Gastroesophageal sphincter (tissue), 4 donors: ENCODE measurements at regions not wholly inside any gene's neighbourhood (a gene's known extent, or its start where the extent isn't known, plus 50 kb on each side); places are given as distances from the start of the nearest gene placed in this dataset.

Source experiments
- ATAC-seq: fragments of 150-250 bp; one replicate; pipeline ENCODE4 v1.9.1; 2016; ENCODE audit warnings: mild to moderate bottlenecking, moderate library complexity
- H3K27ac ChIP-seq, 4 donors: fragments of 200-600 bp; sonication (generic) in 3 of 4; 1 replicate in 3 of 4; 2 replicates in 1 of 4; pipeline ENCODE4 v1.5.1; 2016 to 2019
- H3K27me3 ChIP-seq: fragments of 200-600 bp; sonication (generic); one replicate; pipeline ENCODE4 v1.5.1; 2019
- H3K36me3 ChIP-seq, 2 donors: fragments of 200-600 bp; sonication (generic); one replicate each; pipeline ENCODE4 v1.5.1; 2019; ENCODE audit warnings: control low read depth in 1 of 2
- H3K4me1 ChIP-seq, 3 donors: fragments of 200-600 bp; sonication (generic); 1 replicate in 2 of 3; 2 replicates in 1 of 3; pipeline ENCODE4 v1.5.1; 2016 to 2019; ENCODE audit warnings: control low read depth in 2 of 3
- H3K4me3 ChIP-seq, 2 donors: fragments of 200-600 bp; sonication (generic); one replicate each; pipeline ENCODE4 v1.5.1; 2019; ENCODE audit warnings: mild to moderate bottlenecking in 1 of 2, moderate library complexity in 1 of 2
- H3K9me3 ChIP-seq, 3 donors: fragments of 200-600 bp; sonication (generic); one replicate each; pipeline ENCODE4 v1.5.1; 2017 to 2019; ENCODE audit warnings: control low read depth in 2 of 3
- EP300 ChIP-seq: sonication (generic); formaldehyde crosslinking; IDR thresholded peaks from one replicate; pipeline ENCODE4 v1.6.1; 2017; ENCODE audit warnings: antibody characterized with exemption, mild to moderate bottlenecking
- POLR2A ChIP-seq, 2 donors: fragments of 450-650 bp; IDR thresholded peaks; one replicate each; pipeline ENCODE4 v1.6.1; 2017; ENCODE audit warnings: antibody characterized with exemption in 2 of 2, mild to moderate bottlenecking in 2 of 2, moderate library complexity in 1 of 2
- POLR2AphosphoS5 ChIP-seq: sonication (generic); formaldehyde crosslinking; IDR thresholded peaks from one replicate; pipeline ENCODE4 v1.6.1; 2017; ENCODE audit warnings: antibody characterized with exemption
- WGBS, 2 donors: methylation state at CpG; one replicate each; pipeline ENCODE4 v1.1.5; 2018; ENCODE audit warnings: low coverage in 1 of 2; 5-methylcytosine and 5-hydroxymethylcytosine counted together
- TF ChIP-seq, protein P1 (sequence below), 4 experiments: fragments of 200-600 bp in 2 of 4; fragments of 450-650 bp in 2 of 4; sonication (generic) in 1 of 4; IDR thresholded peaks; one replicate each; pipeline ENCODE4 v1.5.1; 2017 to 2019; ENCODE audit warnings: antibody characterized with exemption in 4 of 4, mild to moderate bottlenecking in 2 of 4, moderate library complexity in 2 of 4

DNA sequence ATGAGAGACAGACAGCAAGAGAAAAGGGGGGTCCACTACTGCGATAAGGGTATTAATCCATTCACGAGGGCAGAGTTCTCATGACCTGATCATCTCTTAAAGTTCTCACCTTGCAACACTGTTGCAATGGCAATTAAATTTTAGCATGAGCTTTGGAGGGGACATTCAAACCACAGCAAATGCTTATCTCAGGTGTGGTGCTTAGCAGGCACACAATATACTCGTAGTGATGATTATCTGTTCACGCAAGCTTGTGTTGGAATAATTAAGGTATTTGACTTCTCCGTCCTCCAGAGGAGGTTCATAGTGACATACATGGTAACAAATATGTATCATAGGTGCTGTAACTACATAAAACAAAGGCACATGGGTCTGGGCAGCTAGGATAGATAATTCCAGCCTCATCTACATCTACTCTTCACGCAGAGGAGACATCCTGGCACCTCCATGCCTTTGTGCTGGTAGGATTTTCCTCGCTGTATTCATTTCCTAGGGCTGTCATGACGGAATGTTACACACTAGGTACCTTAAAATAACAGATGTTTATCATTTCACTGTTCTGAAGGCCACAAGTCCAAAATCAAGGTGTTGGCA, 221.2 kb downstream of the RBM19 start:
- no peak for ATAC-seq
- TF ChIP-seq POLR2AphosphoS5: no peak
- TF ChIP-seq POLR2A (IDR thresholded peaks at IDR 0.05): no peak
- TF ChIP-seq EP300: no peak
- TF ChIP-seq, protein P1, sequence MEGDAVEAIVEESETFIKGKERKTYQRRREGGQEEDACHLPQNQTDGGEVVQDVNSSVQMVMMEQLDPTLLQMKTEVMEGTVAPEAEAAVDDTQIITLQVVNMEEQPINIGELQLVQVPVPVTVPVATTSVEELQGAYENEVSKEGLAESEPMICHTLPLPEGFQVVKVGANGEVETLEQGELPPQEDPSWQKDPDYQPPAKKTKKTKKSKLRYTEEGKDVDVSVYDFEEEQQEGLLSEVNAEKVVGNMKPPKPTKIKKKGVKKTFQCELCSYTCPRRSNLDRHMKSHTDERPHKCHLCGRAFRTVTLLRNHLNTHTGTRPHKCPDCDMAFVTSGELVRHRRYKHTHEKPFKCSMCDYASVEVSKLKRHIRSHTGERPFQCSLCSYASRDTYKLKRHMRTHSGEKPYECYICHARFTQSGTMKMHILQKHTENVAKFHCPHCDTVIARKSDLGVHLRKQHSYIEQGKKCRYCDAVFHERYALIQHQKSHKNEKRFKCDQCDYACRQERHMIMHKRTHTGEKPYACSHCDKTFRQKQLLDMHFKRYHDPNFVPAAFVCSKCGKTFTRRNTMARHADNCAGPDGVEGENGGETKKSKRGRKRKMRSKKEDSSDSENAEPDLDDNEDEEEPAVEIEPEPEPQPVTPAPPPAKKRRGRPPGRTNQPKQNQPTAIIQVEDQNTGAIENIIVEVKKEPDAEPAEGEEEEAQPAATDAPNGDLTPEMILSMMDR (IDR thresholded peaks at IDR 0.05): no peak
- 58 to 64% methylated on average over 6 of the region's 8 CpGs for WGBS, 2 donors
- H3K4me1 ChIP-seq: no peaks in the 10 kb centered on the region
- no peak overlapping the region for H3K27ac ChIP-seq
- H3K9me3 ChIP-seq: no peaks in the 10 kb centered on the region
- H3K4me3 ChIP-seq: no peak overlapping the region
- no peaks in the 10 kb centered on the region for H3K36me3 ChIP-seq
- H3K27me3 ChIP-seq: peaks cover 70% of the 10 kb centered on the region

DNA sequence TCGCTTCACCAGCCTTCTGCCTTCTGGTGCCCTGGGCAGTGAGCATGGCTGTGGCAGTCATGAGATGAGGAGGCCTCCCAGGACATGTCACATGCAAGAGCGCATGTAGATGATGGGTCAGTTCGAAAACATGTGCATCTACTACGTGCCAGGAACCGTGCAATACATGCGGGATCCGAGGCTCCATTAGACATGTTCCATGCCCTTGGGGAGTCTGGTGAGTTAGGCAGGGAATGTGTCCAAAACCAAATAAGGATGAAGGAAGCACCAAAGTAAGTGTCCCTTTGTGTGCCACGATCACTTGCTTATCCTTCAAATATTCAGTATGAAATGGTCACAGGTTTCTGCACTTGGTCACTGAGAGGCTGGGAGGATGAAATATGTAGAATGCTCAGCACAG, 223.3 kb downstream of the RBM19 start:
- ATAC-seq: no peak
- Histone ChIP-seq H3K27me3 (peaks cover 70% of the 10 kb centered on the region), H3K36me3 (no peaks in the 10 kb centered on the region), H3K27ac (no peak overlapping the region), H3K4me1 (no peaks in the 10 kb centered on the region), H3K9me3 (peaks cover 0 to 19% (median 0%) of the 10 kb centered on the region in 3 donors), H3K4me3 (no peak overlapping the region)
- TF ChIP-seq POLR2A (IDR thresholded peaks at IDR 0.05): no peak
- TF ChIP-seq, protein P1 (IDR thresholded peaks at IDR 0.05): no peak
- no peak for TF ChIP-seq EP300
- 63% methylated on average over 1 of the region's 8 CpGs; no CpG with 5 or more reads in 1 of the 2 donors for WGBS, 2 donors

DNA sequence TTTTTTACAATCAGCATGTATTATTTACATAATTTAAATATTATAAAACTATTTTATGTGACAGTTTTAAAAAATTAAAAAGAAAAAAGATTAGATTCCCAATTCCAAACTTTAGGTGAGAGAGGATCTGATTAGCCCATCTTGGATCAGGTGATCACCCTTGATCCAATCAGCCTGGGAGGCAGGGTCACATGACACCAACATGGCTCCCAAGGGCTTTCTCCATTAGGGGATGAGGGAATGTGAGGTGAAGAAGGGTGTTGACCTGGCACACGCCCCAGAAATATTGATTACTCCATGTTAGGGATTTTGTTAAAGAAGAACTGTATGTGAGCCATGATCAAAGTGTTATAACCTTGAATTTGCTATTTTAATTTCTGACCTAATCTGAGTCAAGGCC, 225.4 kb downstream of the RBM19 start:
- TF ChIP-seq, protein P1 (IDR thresholded peaks at IDR 0.05): no peak
- TF ChIP-seq POLR2A (IDR thresholded peaks at IDR 0.05) (no peak), EP300 (no peak), POLR2AphosphoS5 (no peak)
- ATAC-seq: no peak
- WGBS, 2 donors: 40 to 67% methylated on average over 1 of the region's 1 CpG

DNA sequence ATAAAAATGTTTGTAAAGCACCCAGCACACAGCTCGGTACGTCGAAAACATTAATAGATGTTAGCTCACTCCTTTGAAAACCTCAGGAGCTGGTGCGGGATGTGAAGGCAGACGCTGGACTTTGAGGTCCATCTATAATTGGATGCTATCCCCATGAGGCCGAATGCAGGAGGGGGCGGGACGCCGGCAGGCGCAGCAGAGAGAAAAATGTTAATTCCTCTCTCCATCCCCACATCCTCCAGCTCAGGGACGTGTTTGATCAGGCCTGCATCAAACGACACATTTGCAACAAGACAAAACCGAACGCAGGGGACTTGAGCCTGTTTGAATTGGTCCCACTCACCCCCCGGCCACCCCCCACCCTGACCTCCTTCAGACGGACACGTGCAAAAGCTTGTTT, 231.0 kb downstream of the RBM19 start:
- Histone ChIP-seq H3K27me3 (peaks cover 71% of the 10 kb centered on the region), H3K9me3 (peaks cover 0 to 19% (median 0%) of the 10 kb centered on the region in 3 donors), H3K4me1 (no peaks in the 10 kb centered on the region), H3K27ac (no peak overlapping the region), H3K4me3 (no peak overlapping the region), H3K36me3 (no peaks in the 10 kb centered on the region)
- TF ChIP-seq, protein P1 (IDR thresholded peaks at IDR 0.05): no peak
- no peak for TF ChIP-seq POLR2AphosphoS5
- no peak for TF ChIP-seq POLR2A (IDR thresholded peaks at IDR 0.05)
- TF ChIP-seq EP300: no peak
- 18 to 24% methylated on average over 7 to 12 of the region's 17 CpGs for WGBS, 2 donors
- no peak for ATAC-seq

More for the DNA sequence above, 225.4 kb downstream of the RBM19 start:
- Histone ChIP-seq H3K36me3 (no peaks in the 10 kb centered on the region), H3K4me1 (no peaks in the 10 kb centered on the region), H3K27me3 (peaks cover 70% of the 10 kb centered on the region), H3K27ac (no peak overlapping the region), H3K9me3 (peaks cover 0 to 19% (median 0%) of the 10 kb centered on the region in 3 donors), H3K4me3 (no peak overlapping the region)

DNA sequence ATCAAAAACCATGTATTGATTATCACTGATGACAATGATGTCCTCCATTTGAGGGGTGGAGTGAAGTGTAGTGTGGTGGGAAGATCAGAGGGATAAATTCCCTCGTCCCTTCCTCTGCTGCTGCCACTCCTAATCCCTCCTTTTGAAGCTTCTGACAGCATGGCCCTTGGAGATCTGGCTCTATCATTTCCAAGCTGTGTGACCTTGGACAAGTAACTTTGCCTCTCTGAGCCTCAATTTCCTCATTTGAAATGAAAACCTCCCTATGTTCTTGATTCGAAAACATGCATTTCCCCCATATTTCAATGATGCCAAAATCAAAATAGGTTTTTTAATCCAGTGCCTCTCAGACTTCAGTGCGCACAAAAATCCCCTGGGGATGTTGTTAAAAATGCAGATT, 231.6 kb downstream of the RBM19 start:
- WGBS, 2 donors: 71 to 100% methylated on average over 1 to 2 of the region's 3 CpGs
- Histone ChIP-seq H3K9me3 (peaks cover 0 to 15% (median 0%) of the 10 kb centered on the region in 3 donors), H3K36me3 (no peaks in the 10 kb centered on the region), H3K27ac (no peak overlapping the region), H3K4me3 (no peak overlapping the region), H3K27me3 (peaks cover 73% of the 10 kb centered on the region), H3K4me1 (no peaks in the 10 kb centered on the region)
- ATAC-seq: no peak
- TF ChIP-seq POLR2A (IDR thresholded peaks at IDR 0.05) (no peak), EP300 (no peak), POLR2AphosphoS5 (no peak)
- TF ChIP-seq, protein P1 (IDR thresholded peaks at IDR 0.05): no peak
